B cell (primary cell): ENCODE measurements at regions not wholly inside any gene's neighbourhood (a gene's known extent, or its start where the extent isn't known, plus 50 kb on each side); places are given as distances from the start of the nearest gene placed in this dataset.

Experiments
- EZH2 ChIP-seq: IDR thresholded peaks from 2 replicates; pipeline ENCODE4 v1.6.1; 2012; ENCODE audit warnings: borderline replicate concordance, low read depth, mild to moderate bottlenecking, moderate library complexity, low read length; ENCODE audit not compliant: insufficient read depth, poor library complexity, severe bottlenecking
- TF ChIP-seq, protein P1 (sequence below): fragments of 200-600 bp; IDR thresholded peaks from one replicate; pipeline ENCODE4 v1.8.0; 2022; ENCODE audit warnings: antibody characterized with exemption, mild to moderate bottlenecking

DNA sequence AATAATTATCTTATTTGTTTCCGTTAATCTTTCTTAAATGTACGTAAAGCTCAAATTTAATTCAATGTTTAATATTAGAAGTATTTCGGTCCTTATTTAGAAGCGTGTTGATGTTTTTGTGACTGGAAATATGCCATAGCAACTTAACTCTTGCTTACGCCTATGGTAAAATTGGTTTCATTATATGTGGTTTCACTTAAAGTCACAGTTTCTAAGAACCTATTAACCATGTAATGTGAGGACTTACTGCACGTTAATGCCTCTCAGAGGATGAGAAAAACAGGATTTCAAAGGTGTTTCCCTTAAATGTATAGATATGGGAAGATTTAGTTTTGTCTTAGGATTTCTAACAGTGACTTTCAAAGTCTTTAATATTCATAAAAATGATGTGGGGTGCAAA lies 206.4 kb upstream of the IL15 start:
- TF ChIP-seq, protein P1, sequence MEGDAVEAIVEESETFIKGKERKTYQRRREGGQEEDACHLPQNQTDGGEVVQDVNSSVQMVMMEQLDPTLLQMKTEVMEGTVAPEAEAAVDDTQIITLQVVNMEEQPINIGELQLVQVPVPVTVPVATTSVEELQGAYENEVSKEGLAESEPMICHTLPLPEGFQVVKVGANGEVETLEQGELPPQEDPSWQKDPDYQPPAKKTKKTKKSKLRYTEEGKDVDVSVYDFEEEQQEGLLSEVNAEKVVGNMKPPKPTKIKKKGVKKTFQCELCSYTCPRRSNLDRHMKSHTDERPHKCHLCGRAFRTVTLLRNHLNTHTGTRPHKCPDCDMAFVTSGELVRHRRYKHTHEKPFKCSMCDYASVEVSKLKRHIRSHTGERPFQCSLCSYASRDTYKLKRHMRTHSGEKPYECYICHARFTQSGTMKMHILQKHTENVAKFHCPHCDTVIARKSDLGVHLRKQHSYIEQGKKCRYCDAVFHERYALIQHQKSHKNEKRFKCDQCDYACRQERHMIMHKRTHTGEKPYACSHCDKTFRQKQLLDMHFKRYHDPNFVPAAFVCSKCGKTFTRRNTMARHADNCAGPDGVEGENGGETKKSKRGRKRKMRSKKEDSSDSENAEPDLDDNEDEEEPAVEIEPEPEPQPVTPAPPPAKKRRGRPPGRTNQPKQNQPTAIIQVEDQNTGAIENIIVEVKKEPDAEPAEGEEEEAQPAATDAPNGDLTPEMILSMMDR, result no peak
- TF ChIP-seq EZH2, result no peak
